ENCODE measurements at regions not wholly inside any gene's neighbourhood (a gene's known extent, or its start where the extent isn't known, plus 50 kb on each side); places are given as distances from the start of the nearest gene placed in this dataset.

GRCh38 chr16:6160871-6161270 lies 1063.3 kb upstream of the EEF2KMT start:
- TF ChIP-seq ZFP3 (CRISPR knock-in tag; IDR thresholded peaks at IDR 0.05) (no peak), PATZ1 (CRISPR knock-in tag; IDR thresholded peaks at IDR 0.05; ENCODE audit: borderline replicate concordance) (no peak), ZNF70 (CRISPR knock-in tag; IDR thresholded peaks at IDR 0.05) (no peak), CSRNP3 (CRISPR knock-in tag; IDR thresholded peaks at IDR 0.05) (no peak), ZNF8 (CRISPR knock-in tag; IDR thresholded peaks at IDR 0.05) (no peak), ZFP30 (CRISPR knock-in tag; IDR thresholded peaks at IDR 0.05) (no peak), ZNF565 (CRISPR knock-in tag; conservative IDR thresholded peaks at IDR 0.05; ENCODE audit: low read depth) (no peak)

Measured in SK-N-SH treated with all-trans-retinoic acid at 6 μM for 48 hours (cell line).